Kidney (tissue), 13 donors: ENCODE measurements at regions not wholly inside any gene's neighbourhood (a gene's known extent, or its start where the extent isn't known, plus 50 kb on each side); places are given as distances from the start of the nearest gene placed in this dataset.

Experiments
- DNase-seq, 5 donors: peaks; one replicate each; pipeline ENCODE4 v3.0.0-alpha.2; 2013 to 2020
- FAIRE-seq: peaks from 2 replicates; lab custom pipeline; 2012; peaks lifted over from hg19 to GRCh38; lab: Jason Lieb, UNC
- H3K27ac ChIP-seq, 2 donors: one replicate each; pipeline ENCODE4 v1.7.0; 2013; ENCODE audit warnings: low read depth in 2 of 2, low read length in 2 of 2, inconsistent platforms in 1 of 2
- H3K27me3 ChIP-seq: one replicate; pipeline ENCODE4 v1.7.1; 2013; ENCODE audit warnings: low read length, inconsistent platforms; ENCODE audit not compliant: control insufficient read depth, insufficient read depth
- H3K36me3 ChIP-seq, 3 donors: one replicate each; pipeline versions ENCODE4 v1.7.0 to v1.7.1; 2013; ENCODE audit warnings: low read length in 3 of 3, control low read depth in 1 of 3, inconsistent platforms in 1 of 3; ENCODE audit not compliant: insufficient read depth in 3 of 3, control insufficient read depth in 2 of 3
- H3K4me1 ChIP-seq, 3 donors: one replicate each; pipeline versions ENCODE4 v1.7.0 to v1.7.1; 2013; ENCODE audit warnings: low read length in 3 of 3, inconsistent platforms in 1 of 3, low read depth in 1 of 3; ENCODE audit not compliant: control insufficient read depth in 2 of 3, insufficient read depth in 2 of 3
- H3K4me3 ChIP-seq, 3 donors: one replicate each; pipeline versions ENCODE4 v1.7.0 to v1.8.1; 2013; ENCODE audit warnings: low read length in 3 of 3, control low read depth in 1 of 3, inconsistent platforms in 1 of 3
- H3K9ac ChIP-seq, 3 donors: one replicate each; pipeline versions ENCODE4 v1.7.0 to v1.7.1; 2013; ENCODE audit warnings: low read length in 3 of 3, control low read depth in 1 of 3, inconsistent platforms in 1 of 3
- H3K9me3 ChIP-seq, 3 donors: one replicate each; pipeline versions ENCODE4 v1.7.0 to v1.7.1; 2013; ENCODE audit warnings: low read length in 3 of 3, control low read depth in 1 of 3, inconsistent platforms in 1 of 3; ENCODE audit not compliant: control insufficient read depth in 2 of 3, insufficient read depth in 1 of 3
- CTCF ChIP-seq: IDR thresholded peaks from 3 replicates; pipeline ENCODE4 v1.5.1; 2012; ENCODE audit warnings: mild to moderate bottlenecking, moderate library complexity, borderline replicate concordance; ENCODE audit not compliant: insufficient read depth; ENCODE audit errors: extremely low read depth
- intact Hi-C: fragments of 100-400 bp; cut with DNase I; formaldehyde crosslinking; loops from one replicate; pipeline ENCODE4 v1.11.1; 2022
- donor health status: control.
- donor health status: control.
- donor health status: control.
- donor health status: control.
- donor health status: control.
- donor health status: DM: yes; HTN: yes; CAD: no.
- donor health status: Normal renal cell carcinoma (clear cell type).

- no peak for FAIRE-seq
- no peak for TF ChIP-seq CTCF
Measured at GRCh38 chr18:33838054-33838453, 260.0 kb downstream of the ASXL3 start.

GRCh38 chr18:33837191-33837590, 259.2 kb downstream of the ASXL3 start:
- TF ChIP-seq CTCF, result no peak
- FAIRE-seq, result no peak
- H3K9ac ChIP-seq, result no peak overlapping the region

More at GRCh38 chr18:33838054-33838453, 260.0 kb downstream of the ASXL3 start:
- Histone ChIP-seq H3K4me3 (no peak overlapping the region), H3K27me3 (no peaks in the 10 kb centered on the region), H3K9me3 (no peaks in the 10 kb centered on the region), H3K9ac (no peak overlapping the region), H3K36me3 (no peaks in the 10 kb centered on the region), H3K27ac (no peak overlapping the region), H3K4me1 (no peaks in the 10 kb centered on the region)
- intact Hi-C loops, result no loop called here
- DNase-seq, result no peak

GRCh38 chr18:33836564-33836963, 258.5 kb downstream of the ASXL3 start:
- Histone ChIP-seq H3K9ac (no peak overlapping the region), H3K27me3 (no peaks in the 10 kb centered on the region), H3K36me3 (no peaks in the 10 kb centered on the region), H3K4me3 (no peak overlapping the region), H3K9me3 (peaks cover 0 to under 1% (median 0%) of the 10 kb centered on the region in 3 donors), H3K4me1 (no peaks in the 10 kb centered on the region), H3K27ac (no peak overlapping the region)
- intact Hi-C loops, result no loop called here
- TF ChIP-seq CTCF, result no peak
- DNase-seq, result no peak
- no peak for FAIRE-seq

More at GRCh38 chr18:33837191-33837590, 259.2 kb downstream of the ASXL3 start:
- Histone ChIP-seq H3K27ac (no peak overlapping the region), H3K36me3 (no peaks in the 10 kb centered on the region), H3K27me3 (no peaks in the 10 kb centered on the region), H3K4me1 (no peaks in the 10 kb centered on the region), H3K9me3 (no peaks in the 10 kb centered on the region), H3K4me3 (no peak overlapping the region)
- DNase-seq, result no peak
- intact Hi-C loops, result no loop called here

- Histone ChIP-seq H3K9ac (no peak overlapping the region), H3K27me3 (no peaks in the 10 kb centered on the region), H3K4me3 (no peak overlapping the region), H3K27ac (no peak overlapping the region), H3K9me3 (peaks cover 0 to 3% (median 0%) of the 10 kb centered on the region in 3 donors), H3K36me3 (no peaks in the 10 kb centered on the region), H3K4me1 (no peaks in the 10 kb centered on the region)
- no peak for DNase-seq
- FAIRE-seq, result no peak
- no peak for TF ChIP-seq CTCF
- intact Hi-C loops, result no loop called here
Measured at GRCh38 chr18:33835419-33835818, 257.4 kb downstream of the ASXL3 start.
